ENCODE measurements at regions not wholly inside any gene's neighbourhood (a gene's known extent, or its start where the extent isn't known, plus 50 kb on each side); places are given as distances from the start of the nearest gene placed in this dataset.

GRCh38 chr12:88684610-88685009 is 104.3 kb upstream of the KITLG start:
- intact Hi-C loops (cut with micrococcal nuclease; ENCODE audit: unreplicated experiment) = no loop called here
- no peaks in the 10 kb centered on the region for H3K79me2 ChIP-seq (ENCODE audit: low read depth)
- H3K9me3 ChIP-seq (ENCODE audit: insufficient read depth, low read depth) = no peaks in the 10 kb centered on the region
- H3K27ac ChIP-seq = no peak overlapping the region
- no peak for TF ChIP-seq CTCF (conservative IDR thresholded peaks at IDR 0.05)
- TF ChIP-seq EZH2 (IDR thresholded peaks at IDR 0.05; ENCODE audit: low read depth) = no peak
- CTCF ChIA-PET = no interaction called here
- no peak for DNase-seq
- 0 out of 2 replicates have a peak overlapping the region, but pooled peaks have one; percentile 26 for H2AFZ ChIP-seq
- H3K4me3 ChIP-seq = no peak overlapping the region
- H3K36me3 ChIP-seq (ENCODE audit: low read depth) = no peaks in the 10 kb centered on the region
- H3K4me1 ChIP-seq (replicated peaks; ENCODE audit: insufficient read depth) = no peaks in the 10 kb centered on the region
- H4K20me1 ChIP-seq (ENCODE audit: insufficient read depth) = no peaks in the 10 kb centered on the region
- POLR2A ChIA-PET (ENCODE audit: unreplicated experiment) = no interaction called here
- BruUV-seq (replicated peaks) = no TSS peak
- H3K9me2 ChIP-seq (ENCODE audit: insufficient read depth) = no peaks in the 10 kb centered on the region
- H3K4me2 ChIP-seq = no peak overlapping the region
- no peaks in the 10 kb centered on the region for H3F3A ChIP-seq (ENCODE audit: insufficient read depth, low read depth)
- no peaks in the 10 kb centered on the region for H3K27me3 ChIP-seq (ENCODE audit: insufficient read depth, low read depth)

GRCh38 chr12:88684170-88684569 is 103.9 kb upstream of the KITLG start:
- BruUV-seq (replicated peaks) = no TSS peak
- intact Hi-C loops (cut with micrococcal nuclease; ENCODE audit: unreplicated experiment) = no loop called here
- H3K9me3 ChIP-seq (ENCODE audit: insufficient read depth, low read depth) = no peaks in the 10 kb centered on the region

GRCh38 chr12:88683628-88684027 is 103.4 kb upstream of the KITLG start:
- BruUV-seq (replicated peaks) = no TSS peak
- H2AFZ ChIP-seq = no peak overlapping the region
- H3F3A ChIP-seq (ENCODE audit: insufficient read depth, low read depth) = no peaks in the 10 kb centered on the region
- H3K9me2 ChIP-seq (ENCODE audit: insufficient read depth) = no peaks in the 10 kb centered on the region
- no peak overlapping the region for H3K4me2 ChIP-seq
- DNase-seq = no peak
- no peaks in the 10 kb centered on the region for H3K36me3 ChIP-seq (ENCODE audit: low read depth)
- no peaks in the 10 kb centered on the region for H4K20me1 ChIP-seq (ENCODE audit: insufficient read depth)
- no peak for TF ChIP-seq EZH2 (IDR thresholded peaks at IDR 0.05; ENCODE audit: low read depth)
- no peak for TF ChIP-seq CTCF (conservative IDR thresholded peaks at IDR 0.05)
- no peaks in the 10 kb centered on the region for H3K4me1 ChIP-seq (replicated peaks; ENCODE audit: insufficient read depth)
- H3K27ac ChIP-seq = no peak overlapping the region
- POLR2A ChIA-PET (ENCODE audit: unreplicated experiment) = no interaction called here
- intact Hi-C loops (cut with micrococcal nuclease; ENCODE audit: unreplicated experiment) = no loop called here
- H3K27me3 ChIP-seq (ENCODE audit: insufficient read depth, low read depth) = no peaks in the 10 kb centered on the region
- H3K4me3 ChIP-seq = no peak overlapping the region
- CTCF ChIA-PET = no interaction called here
- no peaks in the 10 kb centered on the region for H3K79me2 ChIP-seq (ENCODE audit: low read depth)
- no peaks in the 10 kb centered on the region for H3K9me3 ChIP-seq (ENCODE audit: insufficient read depth, low read depth)

More at GRCh38 chr12:88684170-88684569, 103.9 kb upstream of the KITLG start:
- H3K4me3 ChIP-seq = no peak overlapping the region
- 0 out of 2 replicates have a peak overlapping the region, but pooled peaks have one; percentile 26 for H2AFZ ChIP-seq
- no peak overlapping the region for H3K27ac ChIP-seq
- DNase-seq = no peak
- H3K9me2 ChIP-seq (ENCODE audit: insufficient read depth) = no peaks in the 10 kb centered on the region
- no peaks in the 10 kb centered on the region for H3K4me1 ChIP-seq (replicated peaks; ENCODE audit: insufficient read depth)
- POLR2A ChIA-PET (ENCODE audit: unreplicated experiment) = no interaction called here
- no peaks in the 10 kb centered on the region for H3K27me3 ChIP-seq (ENCODE audit: insufficient read depth, low read depth)
- no peaks in the 10 kb centered on the region for H3K79me2 ChIP-seq (ENCODE audit: low read depth)
- no peak overlapping the region for H3K4me2 ChIP-seq
- CTCF ChIA-PET = no interaction called here
- no peak for TF ChIP-seq EZH2 (IDR thresholded peaks at IDR 0.05; ENCODE audit: low read depth)
- TF ChIP-seq CTCF (conservative IDR thresholded peaks at IDR 0.05) = no peak
- H3K36me3 ChIP-seq (ENCODE audit: low read depth) = no peaks in the 10 kb centered on the region
- no peaks in the 10 kb centered on the region for H3F3A ChIP-seq (ENCODE audit: insufficient read depth, low read depth)
- H4K20me1 ChIP-seq (ENCODE audit: insufficient read depth) = no peaks in the 10 kb centered on the region
